GM10266 (cell line): ENCODE measurements at regions not wholly inside any gene's neighbourhood (a gene's known extent, or its start where the extent isn't known, plus 50 kb on each side); places are given as distances from the start of the nearest gene placed in this dataset.

Experiments
- DNase-seq: peaks from one replicate; pipeline ENCODE4 v3.0.0; 2012; ENCODE audit errors: extremely low spot score
- CTCF ChIP-seq: IDR thresholded peaks from 2 replicates; pipeline ENCODE4 v1.5.1; 2012; ENCODE audit warnings: mild to moderate bottlenecking, low read depth; ENCODE audit not compliant: control insufficient read depth, insufficient read depth; ENCODE audit errors: missing control alignments

GRCh38 chr5:28110781-28111180 is 1072.4 kb upstream of the CDH9 start:
- no peak for DNase-seq
- TF ChIP-seq CTCF: no peak

GRCh38 chr5:28104080-28104479 is 1065.7 kb upstream of the CDH9 start:
- DNase-seq: no peak
- TF ChIP-seq CTCF: no peak

GRCh38 chr5:28084069-28084468 is 1045.7 kb upstream of the CDH9 start:
- DNase-seq: no peak
- TF ChIP-seq CTCF: no peak

- no peak for DNase-seq
- no peak for TF ChIP-seq CTCF
These were observed 1044.2 kb upstream of the CDH9 start for GRCh38 chr5:28082610-28083009.

- no peak for DNase-seq
- no peak for TF ChIP-seq CTCF
These were observed 1039.2 kb upstream of the CDH9 start for GRCh38 chr5:28077291-28078240.

GRCh38 chr5:28066856-28067255 is 1028.5 kb upstream of the CDH9 start:
- no peak for TF ChIP-seq CTCF
- no peak for DNase-seq

GRCh38 chr5:28065656-28066055 is 1027.3 kb upstream of the CDH9 start:
- no peak for TF ChIP-seq CTCF

More at GRCh38 chr5:28065656-28066055, 1027.3 kb upstream of the CDH9 start:
- DNase-seq: no peak
